ENCODE measurements at regions not wholly inside any gene's neighbourhood (a gene's known extent, or its start where the extent isn't known, plus 50 kb on each side); places are given as distances from the start of the nearest gene placed in this dataset.

GRCh38 chr11:71323876-71324526, 71.6 kb upstream of the SHANK2 start:
- Histone ChIP-seq H3K4me1 (ENCODE audit: control insufficient read depth, extremely low read depth, insufficient read depth, low read length) (no peaks in the 10 kb centered on the region), H2AFZ (ENCODE audit: control insufficient read depth, low read length) (no peak overlapping the region), H3K4me2 (ENCODE audit: control insufficient read depth, extremely low read depth, insufficient read depth, low read depth, low read length) (no peak overlapping the region), H3K36me3 (ENCODE audit: control insufficient read depth in 2 of 2, extremely low read depth in 1 of 2, insufficient read depth in 2 of 2, low read length in 2 of 2) (no peaks in the 10 kb centered on the region), H4K20me1 (ENCODE audit: control insufficient read depth, extremely low read depth, insufficient read depth, low read length) (no peaks in the 10 kb centered on the region), H3K27ac (ENCODE audit: control insufficient read depth, insufficient read depth, low read length) (no peak overlapping the region), H3K27me3 (ENCODE audit: control insufficient read depth, extremely low read depth, insufficient read depth, low read length) (no peaks in the 10 kb centered on the region), H3K4me3 (ENCODE audit: control insufficient read depth in 2 of 3, extremely low read depth in 1 of 3, insufficient read depth in 2 of 3, low read depth in 1 of 3, low read length in 3 of 3) (no peak overlapping the region), H3K9me1 (ENCODE audit: control insufficient read depth, extremely low read depth, insufficient read depth, low read length) (no peaks in the 10 kb centered on the region), H3K9ac (ENCODE audit: control insufficient read depth, extremely low read depth, insufficient read depth, low read length) (no peak overlapping the region), H3K9me3 (ENCODE audit: control insufficient read depth, low read depth, low read length) (no peaks in the 10 kb centered on the region), H3K79me2 (ENCODE audit: control insufficient read depth, insufficient read depth, low read length) (no peaks in the 10 kb centered on the region)
- DNase-seq (ENCODE audit: low read depth, low spot score) (no peak), FAIRE-seq (no peak)
- TF ChIP-seq EZH2 (IDR thresholded peaks at IDR 0.05; ENCODE audit: low read length) (no peak), CTCF (optimal IDR thresholded peaks at IDR 0.05 in 1 of 3, IDR thresholded peaks at IDR 0.05 in 1 of 3, conservative IDR thresholded peaks at IDR 0.05 in 1 of 3; ENCODE audit: extremely low read depth in 1 of 3, insufficient read depth in 2 of 3, low read length in 3 of 3) (no peak)
- dilution Hi-C loops (cut with MboI; ENCODE audit: extremely low pct_ligation_motif_present, low sequenced_read_pairs) = no loop called here

DNA sequence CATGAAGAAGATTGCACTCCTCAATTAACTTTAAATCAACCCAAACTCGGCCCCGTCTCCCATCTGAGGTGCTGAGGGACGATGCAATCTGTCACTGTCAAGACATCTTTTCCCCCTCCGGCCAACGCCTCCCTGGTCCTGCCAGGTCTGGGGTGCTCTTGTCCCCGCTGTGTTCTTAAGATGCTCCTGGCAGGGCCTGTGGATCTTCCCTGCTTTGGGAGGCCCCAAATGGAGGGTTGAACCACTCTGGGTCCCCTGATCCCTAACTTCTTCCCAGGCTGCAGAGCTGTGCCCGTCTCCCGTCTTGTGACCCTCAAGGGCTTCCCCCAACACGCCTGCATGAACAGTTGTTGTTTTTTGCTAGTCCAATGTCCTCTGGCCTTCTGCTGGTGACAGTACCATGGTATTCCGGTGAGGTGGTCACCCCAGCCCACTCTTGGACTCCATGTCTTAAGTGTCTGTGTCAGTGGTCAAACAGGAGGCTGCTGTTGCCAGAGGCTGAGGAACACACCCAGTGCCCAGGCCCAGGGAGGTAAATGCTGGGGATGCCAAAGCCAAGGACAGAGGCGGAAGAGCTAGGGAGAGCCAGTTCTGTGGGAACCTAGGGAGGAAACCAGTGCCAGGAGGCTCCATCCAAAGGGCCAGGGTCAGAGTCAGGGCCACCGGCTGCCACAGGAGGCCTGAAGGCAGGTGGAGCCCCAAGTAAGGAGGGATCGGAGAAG, 70.6 kb upstream of the SHANK2 start:
- Histone ChIP-seq H3K9me1 (ENCODE audit: control insufficient read depth, extremely low read depth, insufficient read depth, low read length) (no peaks in the 10 kb centered on the region), H2AFZ (ENCODE audit: control insufficient read depth, low read length) (no peak overlapping the region), H3K9ac (ENCODE audit: control insufficient read depth, extremely low read depth, insufficient read depth, low read length) (no peak overlapping the region), H4K20me1 (ENCODE audit: control insufficient read depth, extremely low read depth, insufficient read depth, low read length) (no peaks in the 10 kb centered on the region), H3K27ac (ENCODE audit: control insufficient read depth, insufficient read depth, low read length) (no peak overlapping the region), H3K4me2 (ENCODE audit: control insufficient read depth, extremely low read depth, insufficient read depth, low read depth, low read length) (no peak overlapping the region), H3K36me3 (ENCODE audit: control insufficient read depth in 2 of 2, extremely low read depth in 1 of 2, insufficient read depth in 2 of 2, low read length in 2 of 2) (no peaks in the 10 kb centered on the region), H3K79me2 (ENCODE audit: control insufficient read depth, insufficient read depth, low read length) (no peaks in the 10 kb centered on the region), H3K27me3 (ENCODE audit: control insufficient read depth, extremely low read depth, insufficient read depth, low read length) (no peaks in the 10 kb centered on the region), H3K9me3 (ENCODE audit: control insufficient read depth, low read depth, low read length) (no peaks in the 10 kb centered on the region), H3K4me1 (ENCODE audit: control insufficient read depth, extremely low read depth, insufficient read depth, low read length) (no peaks in the 10 kb centered on the region), H3K4me3 (ENCODE audit: control insufficient read depth in 2 of 3, extremely low read depth in 1 of 3, insufficient read depth in 2 of 3, low read depth in 1 of 3, low read length in 3 of 3) (no peak overlapping the region)
- TF ChIP-seq EZH2 (IDR thresholded peaks at IDR 0.05; ENCODE audit: low read length) (no peak), CTCF (optimal IDR thresholded peaks at IDR 0.05 in 1 of 3, IDR thresholded peaks at IDR 0.05 in 1 of 3, conservative IDR thresholded peaks at IDR 0.05 in 1 of 3; ENCODE audit: extremely low read depth in 1 of 3, insufficient read depth in 2 of 3, low read length in 3 of 3) (no peak)
- FAIRE-seq (no peak), DNase-seq (ENCODE audit: low read depth, low spot score) (no peak)
- dilution Hi-C loops (cut with MboI; ENCODE audit: extremely low pct_ligation_motif_present, low sequenced_read_pairs) = no loop called here
